ENCODE measurements at regions not wholly inside any gene's neighbourhood (a gene's known extent, or its start where the extent isn't known, plus 50 kb on each side); places are given as distances from the start of the nearest gene placed in this dataset.
A peak's percentile ranks its signal among the peaks of the same experiment; 100 is the strongest.
"Not testable (repeated sequence)": the region's sequence is repeated elsewhere in the genome, so short reads cannot be mapped to it uniquely, and the experiment has no call there.

- DNase-seq: no peak
These were observed 172.6 kb upstream of the THSD7A start for GRCh38 chr7:12004581-12004980.

- DNase-seq: no peak
These were observed 175.6 kb upstream of the THSD7A start for GRCh38 chr7:12007576-12007975.

- DNase-seq: no peak
These were observed 182.0 kb upstream of the THSD7A start for GRCh38 chr7:12013983-12014382.

- no peak for DNase-seq
These were observed 184.4 kb upstream of the THSD7A start for GRCh38 chr7:12016439-12016838.

GRCh38 chr7:12017046-12017445, 185.0 kb upstream of the THSD7A start:
- DNase-seq: no peak

- not testable (repeated sequence) for DNase-seq
These were observed 189.1 kb upstream of the TMEM106B start for GRCh38 chr7:12022011-12022410.

GRCh38 chr7:12025246-12025645, 185.8 kb upstream of the TMEM106B start:
- no peak for DNase-seq

- DNase-seq: no peak
These were observed 182.6 kb upstream of the TMEM106B start for GRCh38 chr7:12028508-12028907.

GRCh38 chr7:12030116-12030515, 181.0 kb upstream of the TMEM106B start:
- no peak for DNase-seq

GRCh38 chr7:12031186-12031585, 179.9 kb upstream of the TMEM106B start:
- no peak for DNase-seq

- no peak for DNase-seq
These were observed 179.5 kb upstream of the TMEM106B start for GRCh38 chr7:12031638-12032037.

- no peak for DNase-seq
These were observed 178.9 kb upstream of the TMEM106B start for GRCh38 chr7:12032146-12032545.

- not testable (repeated sequence) for DNase-seq
These were observed 167.6 kb upstream of the TMEM106B start for GRCh38 chr7:12043457-12043856.

- no peak for DNase-seq
These were observed 158.9 kb upstream of the TMEM106B start for GRCh38 chr7:12052211-12052610.

- DNase-seq: no peak
These were observed 157.5 kb upstream of the TMEM106B start for GRCh38 chr7:12053561-12053960.

GRCh38 chr7:12054830-12055229, 156.3 kb upstream of the TMEM106B start:
- DNase-seq: no peak

GRCh38 chr7:12056381-12056780, 154.7 kb upstream of the TMEM106B start:
- DNase-seq: no peak

GRCh38 chr7:12056977-12057376, 154.1 kb upstream of the TMEM106B start:
- no peak for DNase-seq

GRCh38 chr7:12062062-12062461, 149.0 kb upstream of the TMEM106B start:
- DNase-seq: no peak

GRCh38 chr7:12064586-12065127, 146.4 kb upstream of the TMEM106B start:
- no peak for DNase-seq

- DNase-seq: no peak
These were observed 145.1 kb upstream of the TMEM106B start for GRCh38 chr7:12066004-12066403.

- no peak for DNase-seq
These were observed 144.6 kb upstream of the TMEM106B start for GRCh38 chr7:12066521-12066920.

GRCh38 chr7:12067156-12067831, 143.8 kb upstream of the TMEM106B start:
- DNase-seq: peak; percentile 32

- DNase-seq: no peak
These were observed 141.3 kb upstream of the TMEM106B start for GRCh38 chr7:12069757-12070156.

- DNase-seq: no peak
These were observed 136.2 kb upstream of the TMEM106B start for GRCh38 chr7:12074889-12075288.

Data from right kidney (tissue), 1 donor.